NCI-H1092 (cell line): ENCODE measurements at regions not wholly inside any gene's neighbourhood (a gene's known extent, or its start where the extent isn't known, plus 50 kb on each side); places are given as distances from the start of the nearest gene placed in this dataset.
"Not testable (repeated sequence)": the region's sequence is repeated elsewhere in the genome, so short reads cannot be mapped to it uniquely, and the experiment has no call there.

ENCODE experiments used
- DNase-seq: peaks from one replicate; lab custom pipeline; 2025; lab: John Stamatoyannopoulos, UW

DNA sequence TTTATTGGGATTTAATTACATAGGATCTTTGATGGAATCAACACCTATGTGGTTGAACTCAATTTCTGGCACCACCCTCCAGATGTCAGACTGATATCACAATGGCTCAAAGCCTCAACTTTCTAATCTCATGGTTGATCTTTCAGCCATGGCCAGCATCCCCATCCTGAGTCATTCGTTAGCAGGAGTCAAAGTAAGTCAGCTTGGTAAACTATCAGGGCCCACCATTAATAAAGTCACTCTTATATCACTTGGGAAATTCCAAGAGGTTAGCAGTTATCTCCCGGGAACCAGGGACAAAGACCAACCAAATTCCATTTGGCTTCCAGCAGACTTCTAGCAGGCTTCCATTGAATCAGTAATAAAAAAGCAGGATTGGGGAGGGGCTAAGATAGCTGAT lies 50.7 kb upstream of the TNFSF4 start:
- DNase-seq: no peak

DNA sequence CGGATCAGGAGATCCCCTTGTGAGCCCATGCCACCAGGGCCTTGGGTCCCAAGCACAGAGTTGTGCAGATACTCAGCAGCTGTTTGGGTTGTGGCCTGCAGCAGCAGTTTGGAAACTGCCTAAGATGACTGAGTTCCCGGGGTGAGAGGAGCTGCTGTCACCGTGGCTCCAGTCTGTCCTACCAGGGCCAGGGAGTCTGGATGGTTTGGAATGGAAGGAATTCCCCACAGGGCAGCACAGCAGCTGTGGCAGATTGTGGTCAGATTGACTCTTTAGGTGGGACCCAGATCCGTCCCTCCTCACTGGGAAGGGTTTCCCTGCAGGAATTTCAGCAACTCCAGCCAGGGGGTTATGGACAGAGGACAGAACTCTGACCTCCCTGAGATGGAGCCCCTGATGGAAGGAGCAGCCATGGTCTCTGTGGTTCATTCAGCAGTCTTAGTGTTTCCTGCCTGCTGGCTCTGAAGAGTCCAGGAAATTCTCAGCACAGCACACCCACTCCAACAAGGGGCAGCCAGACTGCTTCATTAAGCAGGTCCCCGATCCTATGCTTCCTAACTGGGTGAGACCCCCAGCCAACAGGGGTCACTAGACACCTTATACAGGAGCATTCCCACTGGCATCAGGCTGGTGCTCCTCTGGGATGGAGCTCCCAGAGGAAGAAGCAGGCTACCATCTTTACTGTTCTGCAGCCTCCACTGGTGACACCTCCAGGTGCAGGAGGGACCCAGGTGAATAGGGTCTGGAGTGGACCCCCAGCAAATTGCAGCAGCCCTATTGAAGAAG lies 51.5 kb upstream of the TNFSF4 start:
- DNase-seq: no peak

DNA sequence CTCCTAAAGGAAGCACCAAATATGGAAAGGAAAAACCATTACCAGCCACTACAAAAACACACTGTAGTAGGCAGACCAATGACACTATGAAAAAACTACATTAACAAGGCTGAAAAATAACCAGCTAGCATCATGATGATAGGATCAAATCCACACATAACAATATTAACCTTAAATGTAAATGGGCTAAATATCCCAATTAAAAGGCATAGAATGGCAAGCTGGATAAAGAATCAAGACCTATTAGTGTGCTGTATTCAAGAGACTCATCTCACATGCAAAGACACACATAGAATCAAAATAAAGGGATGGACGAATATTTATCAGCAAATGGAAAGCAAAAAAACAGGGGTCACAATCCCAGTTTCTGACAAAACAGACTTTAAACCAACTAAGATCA lies 53.2 kb upstream of the TNFSF4 start:
- not testable (repeated sequence) for DNase-seq

DNA sequence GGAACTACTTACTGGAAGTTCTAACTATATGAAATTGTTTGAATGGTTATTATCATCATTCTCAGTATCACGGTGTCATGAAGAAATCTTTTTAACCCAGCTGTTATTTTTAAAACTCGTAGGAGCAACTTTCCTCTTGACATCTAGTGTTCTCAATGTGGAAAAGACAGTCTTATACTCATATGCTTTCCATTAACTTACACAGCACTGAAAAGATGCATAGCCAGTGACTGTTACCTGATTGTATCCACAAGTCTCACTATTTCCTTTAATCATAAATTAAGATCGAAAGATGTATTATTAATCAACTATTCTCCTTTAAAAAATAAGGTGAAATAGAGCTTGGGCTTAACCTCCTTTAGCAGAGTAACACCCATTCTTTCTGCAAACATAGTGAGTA lies 59.7 kb upstream of the TNFSF4 start:
- no peak for DNase-seq

DNA sequence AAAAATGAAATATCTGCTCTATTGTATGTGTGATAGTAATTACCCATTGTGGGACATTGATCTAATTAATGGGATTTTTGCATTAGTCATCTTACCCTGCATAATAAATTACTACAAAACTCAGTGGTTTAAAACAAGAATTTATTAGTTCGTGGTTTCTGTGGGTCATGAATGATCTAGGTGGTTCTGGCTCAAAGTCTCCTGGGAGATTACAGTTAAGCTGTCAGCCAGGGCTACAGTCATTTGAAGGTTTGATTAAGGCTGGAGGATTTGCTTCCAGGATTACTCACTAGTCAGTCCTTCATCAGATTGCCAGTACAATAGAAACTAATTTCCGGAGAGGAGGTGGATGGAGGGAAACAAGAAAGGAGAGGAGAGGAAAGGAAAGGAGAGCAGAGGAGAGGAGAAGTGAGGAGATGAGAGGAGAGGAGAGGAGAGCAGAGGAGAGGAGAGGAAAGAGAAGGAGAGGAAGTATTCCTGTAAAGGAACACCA lies 60.4 kb upstream of the TNFSF4 start:
- no peak for DNase-seq

DNA sequence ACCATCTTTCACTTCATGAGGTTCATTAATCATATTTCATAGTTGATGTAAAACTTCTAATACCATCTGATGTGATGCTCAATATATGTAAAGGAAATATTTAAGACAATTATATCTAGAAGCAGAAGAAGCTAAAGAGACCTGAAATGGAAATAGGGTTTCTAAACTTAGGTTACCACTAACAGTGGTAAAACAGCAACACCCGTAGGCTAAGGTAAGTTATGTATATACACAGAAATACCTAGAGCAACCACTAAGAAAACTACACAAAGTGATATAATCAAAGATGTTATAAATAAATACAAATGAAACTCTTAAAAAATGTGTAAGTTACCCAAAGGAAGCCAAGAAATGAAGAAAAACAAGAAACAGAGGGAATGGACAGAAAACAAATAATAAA lies 61.1 kb upstream of the TNFSF4 start:
- no peak for DNase-seq

DNA sequence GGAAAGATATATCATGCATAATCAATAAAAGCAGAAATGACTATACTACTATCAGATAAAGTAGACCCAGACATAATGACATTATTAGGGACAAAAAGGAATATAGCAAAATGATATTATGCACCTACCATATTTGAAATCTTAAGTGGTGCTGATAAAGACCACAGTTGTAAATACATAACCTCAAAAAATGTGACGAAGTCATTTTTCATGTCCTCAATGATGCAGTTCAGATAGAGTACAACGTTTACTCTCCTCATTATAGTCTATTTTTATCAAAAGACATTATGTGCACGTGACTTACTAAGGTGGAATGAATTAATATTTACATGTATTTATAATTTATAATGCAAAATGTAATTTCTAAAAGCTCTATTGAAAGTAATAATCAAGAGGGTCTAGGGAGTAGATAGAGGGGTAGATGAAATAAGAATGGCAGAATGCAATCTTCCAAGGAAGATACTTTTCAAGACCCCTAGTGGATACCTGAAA lies 61.7 kb upstream of the TNFSF4 start:
- no peak for DNase-seq

DNA sequence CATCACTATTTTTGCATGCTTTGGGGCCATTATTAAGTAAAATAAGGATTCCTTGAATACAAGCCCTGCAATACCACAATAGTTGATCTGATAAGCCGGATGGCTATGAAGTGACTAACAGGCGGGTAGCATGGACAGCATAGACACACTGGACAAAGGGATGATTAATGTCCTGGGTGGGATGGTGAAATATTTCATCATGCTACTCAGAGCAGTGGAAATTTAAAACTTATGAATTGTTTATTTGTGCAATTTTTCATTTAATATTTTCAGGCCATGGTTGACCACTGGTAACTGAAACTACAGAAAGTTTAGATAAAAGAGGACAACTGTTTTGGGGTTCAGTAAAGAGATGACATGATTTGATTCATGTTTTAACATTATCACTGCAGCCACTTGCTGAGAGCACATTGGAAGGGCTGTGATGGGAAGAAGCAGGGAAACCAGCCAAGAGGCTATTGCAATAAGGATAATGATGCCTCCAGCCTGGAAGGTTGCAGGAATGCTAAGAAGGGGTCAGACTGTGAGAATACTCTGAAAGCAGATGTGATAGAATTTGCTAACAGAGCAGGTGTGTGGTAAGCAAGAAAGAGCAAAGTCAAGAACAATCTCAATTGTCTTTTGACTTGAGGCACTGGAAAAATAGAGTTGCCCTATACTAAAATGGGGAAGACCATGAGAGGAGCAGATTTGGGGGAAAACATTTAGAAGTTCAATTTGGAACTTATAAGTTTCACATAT lies 62.5 kb upstream of the TNFSF4 start:
- no peak for DNase-seq

DNA sequence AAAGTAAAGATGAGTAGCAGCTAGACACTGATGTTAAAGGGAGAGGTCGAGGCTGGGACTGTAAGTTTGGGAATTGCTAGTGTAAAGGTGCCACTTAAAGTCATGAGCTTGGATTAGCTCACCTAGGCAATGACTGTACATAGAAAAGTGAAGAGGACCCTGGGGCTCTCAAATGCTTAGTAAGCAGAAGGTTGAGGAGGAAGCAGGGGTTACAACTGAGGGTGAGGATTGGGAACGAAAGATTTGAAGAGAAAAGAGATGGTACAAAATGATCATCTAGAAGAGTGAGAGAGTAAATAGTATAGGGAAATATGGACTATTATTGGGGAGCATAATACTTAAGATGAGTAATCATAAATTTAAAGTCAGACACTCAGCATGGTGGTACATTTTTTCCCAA lies 63.1 kb upstream of the TNFSF4 start:
- no peak for DNase-seq

DNA sequence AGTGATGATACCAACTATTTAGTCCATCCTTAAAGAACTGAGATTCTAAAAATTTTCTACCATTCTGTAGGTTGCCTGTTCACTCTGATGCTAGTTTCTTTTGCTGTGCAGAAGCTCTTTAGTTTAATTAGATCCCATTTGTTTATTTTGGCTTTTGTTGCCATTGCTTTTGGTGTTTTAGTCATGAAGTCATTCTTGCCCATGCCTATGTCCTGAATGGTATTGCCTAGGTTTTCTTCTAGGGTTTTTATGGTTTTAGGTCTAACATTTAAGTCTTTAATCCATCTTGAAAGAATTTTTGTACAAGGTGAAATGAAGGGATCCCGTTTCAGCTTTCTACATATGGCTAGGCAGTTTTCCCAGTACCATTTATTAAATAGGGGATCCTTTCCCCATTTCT lies 63.9 kb upstream of the TNFSF4 start:
- DNase-seq: not testable (repeated sequence)

DNA sequence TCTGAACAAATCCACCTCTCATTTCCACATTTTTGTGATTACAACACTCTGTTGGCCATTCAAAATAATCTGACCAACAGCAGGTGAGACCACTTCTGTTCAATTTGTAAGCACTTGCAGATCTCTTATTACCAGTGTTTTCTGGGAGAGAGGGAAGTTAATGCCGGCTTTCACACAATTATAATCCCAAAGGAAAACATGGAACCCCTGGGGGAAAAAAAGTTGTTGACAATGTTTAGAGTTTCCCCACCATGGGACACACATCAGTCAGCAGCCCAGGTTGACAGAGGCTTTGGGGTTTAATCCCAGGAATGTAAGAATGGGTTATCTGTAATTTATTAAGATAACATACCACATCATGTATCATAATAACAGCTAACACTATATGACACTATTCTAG lies 68.4 kb upstream of the TNFSF4 start:
- DNase-seq: no peak

DNA sequence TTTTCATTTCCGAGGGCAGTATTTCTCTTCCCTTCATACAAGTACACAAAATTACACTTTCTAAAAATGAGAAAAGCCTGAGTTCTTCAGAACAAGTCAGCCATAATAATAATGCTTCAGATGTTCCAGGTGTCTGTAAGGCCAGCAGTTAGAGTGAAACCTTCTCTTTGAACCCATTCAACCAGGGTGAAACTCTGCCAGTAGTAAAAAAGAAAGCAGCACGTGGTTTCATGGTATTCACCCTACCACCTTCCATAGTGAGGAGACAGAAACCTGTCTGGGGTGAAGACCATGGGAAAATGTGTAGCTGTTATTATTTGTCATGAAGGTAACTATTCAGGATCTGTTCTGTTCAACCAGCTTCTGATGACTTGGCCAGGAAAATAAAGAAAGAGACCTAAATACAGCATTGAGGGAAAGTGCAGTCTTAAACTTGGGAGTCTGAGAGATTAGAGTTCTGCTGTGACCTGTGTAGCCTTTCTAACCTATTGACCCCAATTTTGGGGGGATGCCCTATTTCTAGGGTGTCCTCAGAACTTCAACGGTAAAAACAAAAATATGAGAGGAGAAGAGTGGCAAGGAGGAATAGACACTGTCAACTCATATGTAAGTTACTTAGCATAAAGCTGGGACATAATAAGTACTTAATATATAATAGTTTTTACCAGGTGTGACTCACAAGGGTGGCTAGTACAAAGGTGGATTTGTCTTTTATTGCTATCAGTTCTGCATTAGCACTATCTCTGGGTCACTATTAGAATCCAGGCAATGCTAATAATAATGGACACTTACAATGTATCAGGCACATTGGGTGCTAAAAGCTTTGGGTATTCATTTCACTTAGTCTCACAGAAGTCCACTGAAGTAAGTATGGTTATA lies 70.0 kb upstream of the TNFSF4 start:
- no peak for DNase-seq

DNA sequence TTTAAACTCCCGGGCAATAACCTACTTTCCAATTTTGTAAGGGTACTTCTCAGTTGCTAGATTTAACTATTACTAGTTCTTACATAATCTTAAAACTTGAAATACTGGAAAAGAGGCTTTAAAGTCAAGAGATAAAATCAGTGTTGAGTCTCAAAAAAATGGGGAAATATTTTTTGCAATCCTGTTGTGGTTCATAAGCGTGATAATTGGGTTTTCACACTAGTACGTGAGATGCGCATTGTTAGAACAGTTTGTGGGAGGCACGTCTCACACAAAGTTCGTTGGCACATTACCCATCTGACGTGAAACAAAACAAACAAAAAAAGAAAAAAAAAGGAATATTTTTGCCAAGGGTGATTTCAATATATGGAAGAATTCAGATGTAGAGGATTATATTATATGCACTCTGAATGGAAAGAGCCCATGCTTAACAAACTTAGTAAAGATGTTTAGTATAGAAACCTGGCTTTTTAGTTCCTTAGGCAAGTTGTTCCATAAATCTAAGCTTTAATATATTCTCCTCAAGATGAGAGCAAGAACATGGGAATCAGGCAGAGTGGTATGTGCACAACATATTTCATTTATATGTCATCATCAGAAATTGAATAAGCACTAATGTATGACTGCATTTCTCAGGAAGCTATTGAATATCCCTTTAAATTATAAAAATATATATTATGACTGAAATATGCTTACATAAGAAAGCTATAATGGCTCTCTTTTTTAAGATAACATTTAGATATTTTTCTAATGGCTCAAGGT lies 73.9 kb upstream of the TNFSF4 start:
- DNase-seq: no peak

DNA sequence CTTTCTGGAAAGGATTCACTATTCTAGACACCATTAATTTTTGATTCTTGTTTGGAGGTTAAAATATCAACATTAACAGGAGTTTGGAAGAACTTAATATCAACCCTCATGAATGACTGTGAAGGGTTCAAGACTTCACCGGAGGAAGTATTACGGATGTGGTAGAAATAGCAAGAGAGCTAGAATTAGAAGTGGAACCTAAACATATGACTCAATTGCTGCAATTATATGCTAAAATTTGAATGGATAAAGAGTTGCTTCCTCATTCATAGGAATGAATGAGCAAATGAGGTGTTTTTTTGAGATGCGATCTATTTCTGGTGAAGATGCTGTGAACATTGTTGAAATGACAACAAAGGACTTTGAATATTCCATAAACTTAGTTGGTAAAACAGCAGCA lies 77.9 kb upstream of the TNFSF4 start:
- no peak for DNase-seq

DNA sequence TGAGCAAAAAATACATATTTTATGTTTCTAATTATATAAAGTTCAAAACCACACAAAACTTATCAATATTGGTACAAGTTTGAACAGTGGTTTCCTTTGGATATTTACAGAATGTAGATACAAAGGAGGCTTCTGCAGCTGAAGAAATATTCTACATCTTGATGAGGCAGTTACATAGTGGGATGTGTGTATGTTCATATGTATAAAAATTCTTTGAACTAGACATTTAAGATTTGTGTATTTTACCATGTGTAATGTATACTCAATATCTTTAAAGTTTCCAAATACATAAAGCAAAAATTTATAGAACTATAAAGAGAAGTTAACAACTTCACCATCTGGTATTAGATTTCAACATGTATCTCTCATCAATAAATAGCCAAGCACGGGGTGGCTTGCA lies 80.7 kb upstream of the TNFSF4 start:
- DNase-seq: no peak

DNA sequence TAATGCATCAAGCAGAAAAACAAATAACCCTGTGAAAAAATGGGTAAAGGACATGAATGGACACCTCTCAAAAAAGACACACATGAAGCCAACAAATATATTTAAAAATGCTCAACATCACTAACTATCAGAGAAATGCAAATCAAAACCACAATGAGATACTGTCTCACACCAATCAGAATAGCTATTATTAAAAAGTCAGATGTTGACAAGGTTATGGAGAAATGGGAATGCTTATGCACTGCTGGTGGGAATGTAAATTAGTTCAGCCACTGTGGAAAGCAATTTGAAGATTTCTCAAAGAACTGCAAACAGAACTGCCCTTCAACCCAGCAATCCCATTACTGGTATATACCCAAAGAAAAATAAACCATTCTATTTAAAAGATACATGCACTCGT lies 86.6 kb upstream of the TNFSF4 start:
- DNase-seq: no peak

DNA sequence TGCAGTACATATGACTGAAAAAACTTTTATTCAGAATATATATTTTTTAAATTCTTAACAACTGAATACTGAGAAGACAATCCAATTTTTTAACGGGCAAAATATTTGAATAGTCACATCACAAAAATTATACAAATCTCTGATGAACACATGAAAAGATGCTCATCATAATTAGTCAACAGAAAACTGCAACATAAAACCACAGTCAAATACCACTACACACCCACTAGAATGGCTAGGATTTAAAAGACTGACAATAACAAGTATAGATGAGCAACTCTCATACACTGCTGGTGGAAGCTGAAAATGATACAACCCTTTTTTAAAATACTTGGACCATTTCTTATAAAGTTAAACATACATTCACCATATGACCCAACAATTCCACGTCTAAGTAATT lies 87.7 kb upstream of the TNFSF4 start:
- DNase-seq: no peak

DNA sequence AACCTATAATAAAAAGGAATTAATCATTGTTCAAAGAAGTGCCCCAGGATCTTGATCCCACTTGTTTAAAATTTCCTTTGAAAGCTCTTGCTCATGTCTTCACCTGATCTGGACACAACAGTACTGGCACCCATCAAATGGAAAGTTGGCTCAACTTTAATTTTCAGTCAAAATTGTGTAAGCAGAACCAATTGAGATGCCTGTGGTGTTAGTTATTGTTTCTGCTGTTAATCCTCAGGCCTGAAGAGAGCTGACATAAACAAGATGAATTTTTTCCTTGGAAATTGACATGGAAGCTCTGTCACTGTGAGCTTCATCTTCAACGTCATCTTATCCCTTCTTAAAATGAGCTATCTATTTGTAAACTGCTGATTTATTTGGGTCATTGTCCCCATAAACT lies 88.3 kb upstream of the TNFSF4 start:
- no peak for DNase-seq

DNA sequence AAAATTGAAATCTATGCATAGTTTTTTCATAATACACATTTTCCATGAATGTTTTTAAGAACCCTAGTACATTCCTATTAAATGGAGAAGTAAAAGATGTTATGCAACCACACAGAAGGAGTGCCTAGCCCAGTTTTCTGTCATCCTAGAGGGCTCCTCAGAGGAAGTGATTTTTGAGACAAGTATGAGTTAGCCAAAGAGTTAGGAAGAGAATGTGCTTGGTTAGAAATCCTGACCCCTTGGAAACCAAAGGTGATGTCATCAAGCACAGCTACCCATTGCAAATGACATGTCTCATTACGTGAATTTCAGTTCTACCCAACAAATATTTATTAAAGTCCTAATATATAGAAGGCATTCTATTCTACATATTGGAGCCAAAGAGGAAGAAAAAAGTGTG lies 88.9 kb upstream of the TNFSF4 start:
- DNase-seq: no peak

DNA sequence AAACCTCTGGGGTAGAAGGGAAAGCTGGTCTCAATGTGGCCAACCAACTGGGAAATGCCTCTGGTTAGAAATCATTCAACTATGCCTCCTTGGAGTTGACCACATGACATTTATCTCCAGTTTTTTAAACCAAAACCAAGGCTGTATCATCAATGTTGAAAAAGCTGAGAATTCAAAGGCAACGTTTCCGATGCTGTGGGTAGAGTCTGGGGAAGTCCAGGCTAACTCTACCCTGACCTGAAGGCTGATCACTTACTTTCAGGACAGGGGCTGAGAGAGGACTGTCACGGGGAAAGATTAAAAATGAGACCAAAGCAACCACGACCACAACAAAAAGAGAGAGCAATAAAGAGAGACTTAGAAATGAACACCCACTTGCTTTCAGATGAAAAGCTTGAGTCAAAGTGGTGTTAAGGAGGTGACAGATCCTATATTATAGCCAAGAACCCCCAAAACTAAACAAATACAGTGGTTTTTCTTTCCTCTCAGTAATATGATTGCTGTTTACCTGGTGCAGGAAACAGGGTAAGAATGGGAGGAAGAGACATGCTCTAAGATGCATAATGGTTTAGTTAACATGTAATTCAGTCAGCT lies 90.8 kb upstream of the TNFSF4 start:
- DNase-seq: no peak
